C1 segment of cervical spinal cord (tissue), 14 donors: ENCODE measurements at regions not wholly inside any gene's neighbourhood (a gene's known extent, or its start where the extent isn't known, plus 50 kb on each side); places are given as distances from the start of the nearest gene placed in this dataset.

Experiments used
- DNase-seq, 14 donors: peaks; one replicate each; lab custom pipeline; 2025; lab: John Stamatoyannopoulos, UW

GRCh38 chr12:114018669-114019068 is 52.5 kb upstream of the RBM19 start:
- DNase-seq = no peak
